ENCODE measurements at regions not wholly inside any gene's neighbourhood (a gene's known extent, or its start where the extent isn't known, plus 50 kb on each side); places are given as distances from the start of the nearest gene placed in this dataset.

GRCh38 chr3:18558507-18558906 is 133.4 kb upstream of the SATB1 start:
- TF ChIP-seq CTCF (IDR thresholded peaks at IDR 0.05) (no peak), POLR2A (IDR thresholded peaks at IDR 0.05) (no peak)
